K562 (cell line): ENCODE measurements at regions not wholly inside any gene's neighbourhood (a gene's known extent, or its start where the extent isn't known, plus 50 kb on each side); places are given as distances from the start of the nearest gene placed in this dataset.

Source experiments
- EZH2 ChIP-seq: IDR thresholded peaks from 2 replicates; pipeline ENCODE4 v1.6.1; 2012; ENCODE audit warnings: low read depth, mild to moderate bottlenecking, inconsistent platforms, low read length, borderline replicate concordance
- JUN ChIP-seq, 2 experiments: sonication (generic) in 1 of 2; formaldehyde crosslinking in 1 of 2; IDR thresholded peaks; 2 replicates each; pipeline versions ENCODE4 v1.6.1 to v1.8.0; 2012 to 2022; ENCODE audit warnings: borderline replicate concordance in 2 of 2, mild to moderate bottlenecking in 2 of 2, improper control_type of control experiment in 1 of 2, low read depth in 1 of 2, low read length in 1 of 2, missing genetic modification reagents in 1 of 2
- NR1H2 ChIP-seq: sonication (generic); formaldehyde crosslinking; IDR thresholded peaks from 2 replicates; pipeline ENCODE4 v1.4.0; 2020; ENCODE audit warnings: mild to moderate bottlenecking, missing genetic modification reagents
- RCOR1 ChIP-seq, 2 experiments: IDR thresholded peaks; 2 replicates each; pipeline ENCODE4 v1.6.1; 2012; ENCODE audit warnings: low read depth in 2 of 2, low read length in 2 of 2, borderline replicate concordance in 1 of 2, improper control_type of control experiment in 1 of 2
- TCF7L2 ChIP-seq: fragments of 150-350 bp; IDR thresholded peaks from 2 replicates; pipeline ENCODE4 v1.6.1; 2016; ENCODE audit warnings: low read depth, mild to moderate bottlenecking, low read length, moderate library complexity

GRCh38 chr18:28281400-28281799, 104.5 kb upstream of the CDH2 start:
- TF ChIP-seq JUN (IDR thresholded peaks at IDR 0.05; ENCODE audit: borderline replicate concordance, low read depth, low read length) (no peak), JUN (CRISPR knock-in tag; IDR thresholded peaks at IDR 0.05; ENCODE audit: borderline replicate concordance) (no peak), RCOR1 (IDR thresholded peaks at IDR 0.05; ENCODE audit: borderline replicate concordance in 1 of 2, low read depth in 2 of 2, low read length in 2 of 2) (no peak), NR1H2 (no peak), TCF7L2 (no peak), EZH2 (no peak)
